IPS DF 6.9 (cell line): ENCODE measurements at regions not wholly inside any gene's neighbourhood (a gene's known extent, or its start where the extent isn't known, plus 50 kb on each side); places are given as distances from the start of the nearest gene placed in this dataset.

ENCODE experiments used
- DNase-seq: peaks from one replicate; pipeline ENCODE4 v3.0.0-alpha.2; 2013; ENCODE audit warnings: low read depth, low spot score
- H3K27ac ChIP-seq: one replicate; pipeline ENCODE4 v1.5.1; 2013; ENCODE audit warnings: low read length, control low read depth
- H3K27me3 ChIP-seq: 2 replicates; pipeline ENCODE4 v1.6.1; 2013; ENCODE audit warnings: mild to moderate bottlenecking, low read length; ENCODE audit not compliant: control insufficient read depth, insufficient read depth
- H3K36me3 ChIP-seq: 2 replicates; pipeline ENCODE4 v1.6.1; 2013; ENCODE audit warnings: low read length; ENCODE audit not compliant: control insufficient read depth, insufficient read depth
- H3K4me1 ChIP-seq: 2 replicates; pipeline ENCODE4 v1.6.1; 2013; ENCODE audit warnings: low read length; ENCODE audit not compliant: control insufficient read depth, insufficient read depth
- H3K4me3 ChIP-seq: 2 replicates; pipeline ENCODE4 v1.5.1; 2013; ENCODE audit warnings: mild to moderate bottlenecking, low read length
- H3K9me3 ChIP-seq: 2 replicates; pipeline ENCODE4 v1.6.1; 2013; ENCODE audit warnings: low read length, inconsistent platforms; ENCODE audit not compliant: control insufficient read depth, insufficient read depth
- WGBS: extraction: QIAGEN DNeasy Blood & Tissue Kit; methylation state at CpG from one replicate; pipeline ENCODE4 v1.1.7; 2013; ENCODE audit warnings: mixed read lengths, missing lambda C conversion rate; ENCODE audit not compliant: insufficient read length, insufficient coverage; 5-methylcytosine and 5-hydroxymethylcytosine counted together

DNA sequence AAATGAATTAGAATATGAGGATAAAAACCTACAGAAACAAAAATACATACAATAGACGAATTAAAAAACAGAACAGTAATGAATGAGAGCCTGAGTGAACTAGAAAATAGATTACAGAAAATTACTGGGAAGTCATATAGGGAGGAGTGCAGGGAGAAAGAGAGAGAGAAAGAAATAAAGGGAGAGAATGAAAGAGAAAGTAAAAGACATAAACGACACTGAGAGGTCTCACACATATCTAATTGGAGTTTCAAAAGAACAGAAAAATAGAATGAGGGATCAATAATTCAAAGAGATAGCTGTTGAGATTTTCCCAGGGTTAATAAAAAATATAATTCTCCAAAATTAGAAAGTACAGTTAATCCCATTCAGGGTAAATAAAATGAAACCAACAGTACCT lies 156.4 kb upstream of the FTMT start:
- WGBS, result no CpG with 5 or more reads among the region's 2 CpGs
- Histone ChIP-seq H3K36me3 (no peaks in the 10 kb centered on the region), H3K27ac (no peak overlapping the region), H3K4me1 (peaks cover 1% of the 10 kb centered on the region; the same call in 1 of the 2 replicates), H3K9me3 (no peaks in the 10 kb centered on the region), H3K27me3 (no peaks in the 10 kb centered on the region), H3K4me3 (no peak overlapping the region)
- DNase-seq, result no peak

DNA sequence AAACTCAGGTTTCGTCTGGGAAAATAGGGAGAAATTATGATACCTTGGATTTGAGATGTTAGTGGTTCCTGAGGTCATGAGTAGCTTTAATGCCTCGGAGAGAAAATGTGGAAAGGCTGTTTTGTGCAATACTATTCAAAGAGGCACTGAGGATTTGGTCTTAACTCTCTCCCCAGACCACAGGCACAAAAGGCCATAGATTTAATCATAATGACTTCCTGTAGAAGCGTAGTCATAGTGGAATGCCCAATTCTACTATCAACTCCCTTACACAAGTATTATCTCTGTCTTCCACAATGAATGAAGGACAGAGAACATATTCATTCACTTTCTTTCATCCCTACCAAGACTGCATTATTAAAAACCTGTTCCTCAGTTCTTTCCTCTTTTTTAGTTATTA lies 153.0 kb upstream of the FTMT start:
- Histone ChIP-seq H3K27me3 (no peaks in the 10 kb centered on the region), H3K36me3 (no peaks in the 10 kb centered on the region), H3K4me3 (no peak overlapping the region), H3K27ac (no peak overlapping the region), H3K4me1 (no peaks in the 10 kb centered on the region; the same call in 1 of the 2 replicates), H3K9me3 (no peaks in the 10 kb centered on the region)
- DNase-seq, result no peak
- no CpG with 5 or more reads among the region's 3 CpGs for WGBS

DNA sequence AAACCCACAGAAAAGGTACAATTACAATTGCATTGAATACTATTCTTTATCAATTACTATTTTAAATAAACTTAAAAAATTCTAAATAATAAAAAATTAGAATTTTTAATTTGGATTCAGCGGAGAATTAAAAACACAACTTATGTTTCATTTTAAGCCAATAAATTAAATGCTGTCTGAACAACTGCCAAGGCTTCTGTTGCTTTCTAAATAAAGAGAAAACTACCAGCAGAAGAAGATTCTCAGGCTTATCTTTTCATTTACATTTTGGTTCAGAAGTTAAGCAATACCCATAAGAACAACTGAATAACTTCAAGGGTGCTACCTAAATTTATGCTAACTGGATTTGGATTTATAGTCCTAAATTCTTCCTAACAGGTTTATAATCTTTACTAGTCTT lies 150.0 kb upstream of the FTMT start:
- Histone ChIP-seq H3K4me3 (no peak overlapping the region), H3K9me3 (no peaks in the 10 kb centered on the region), H3K36me3 (no peaks in the 10 kb centered on the region), H3K27ac (no peak overlapping the region), H3K4me1 (no peaks in the 10 kb centered on the region), H3K27me3 (no peaks in the 10 kb centered on the region)
- no peak for DNase-seq
- no CpG with 5 or more reads among the region's 1 CpG for WGBS

DNA sequence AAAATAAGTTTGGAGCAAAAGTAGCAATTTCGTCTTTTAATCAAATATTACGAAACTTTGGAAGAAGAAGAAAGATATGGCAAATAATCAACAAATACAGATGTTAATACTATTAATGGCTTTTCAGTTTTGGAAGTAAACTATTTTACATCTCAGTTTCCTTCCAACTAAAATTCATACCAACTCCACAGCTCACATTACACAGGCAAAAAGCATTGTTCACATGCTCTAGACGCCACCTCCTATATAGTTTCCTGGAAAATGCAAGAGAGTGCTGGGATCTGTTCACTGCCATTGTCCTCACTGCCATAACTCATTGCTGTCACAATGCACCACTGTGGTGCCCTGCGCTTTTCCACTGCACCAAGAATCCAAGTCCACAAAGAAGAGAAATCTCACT lies 149.0 kb upstream of the FTMT start:
- Histone ChIP-seq H3K4me1 (no peaks in the 10 kb centered on the region), H3K4me3 (no peak overlapping the region), H3K9me3 (no peaks in the 10 kb centered on the region), H3K36me3 (no peaks in the 10 kb centered on the region), H3K27ac (no peak overlapping the region), H3K27me3 (no peaks in the 10 kb centered on the region)
- WGBS, result no CpG with 5 or more reads among the region's 4 CpGs
- no peak for DNase-seq

DNA sequence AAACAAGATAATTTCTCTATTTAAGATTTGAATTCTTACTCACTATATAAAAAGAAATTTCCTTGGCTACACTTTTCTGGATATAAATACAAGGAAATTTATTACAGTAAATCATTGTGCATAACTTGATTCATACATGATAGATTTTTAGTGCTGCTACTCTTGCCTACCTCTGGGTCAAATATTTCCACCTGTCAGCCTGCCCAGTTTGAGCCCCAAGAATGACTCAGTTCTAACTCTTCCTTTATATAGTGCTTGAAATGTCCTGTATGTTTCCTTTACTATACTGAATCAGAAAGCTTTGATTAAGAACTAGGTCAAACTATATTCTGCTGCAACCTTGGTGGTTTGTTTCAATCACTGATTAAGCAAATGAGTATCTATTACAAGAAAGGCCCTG lies 147.4 kb upstream of the FTMT start:
- no peaks in the 10 kb centered on the region for H3K4me1 ChIP-seq
- DNase-seq, result no peak
- no peak overlapping the region for H3K4me3 ChIP-seq
- no peaks in the 10 kb centered on the region for H3K27me3 ChIP-seq
- H3K27ac ChIP-seq, result no peak overlapping the region
- H3K9me3 ChIP-seq, result no peaks in the 10 kb centered on the region
- no peaks in the 10 kb centered on the region for H3K36me3 ChIP-seq

DNA sequence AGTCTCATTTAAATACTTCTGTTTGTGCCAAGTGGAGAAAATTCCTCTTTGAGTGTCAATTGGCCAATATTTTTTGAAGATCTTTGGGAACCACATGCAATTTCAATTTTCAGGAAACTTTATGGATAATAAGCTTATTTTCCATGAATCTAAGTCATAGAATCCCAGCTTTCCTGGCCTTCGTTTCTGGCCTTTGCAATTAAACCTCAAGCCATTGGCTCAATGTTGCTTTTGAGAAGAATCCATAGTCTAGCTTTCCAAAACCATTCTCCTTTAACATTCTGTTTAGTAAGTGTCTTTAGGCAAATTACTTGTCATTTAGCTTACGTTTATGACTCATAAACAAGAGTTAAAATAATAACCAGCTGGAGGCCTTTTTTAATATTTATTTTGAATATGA lies 145.0 kb upstream of the FTMT start:
- no CpG with 5 or more reads among the region's 2 CpGs for WGBS

DNA sequence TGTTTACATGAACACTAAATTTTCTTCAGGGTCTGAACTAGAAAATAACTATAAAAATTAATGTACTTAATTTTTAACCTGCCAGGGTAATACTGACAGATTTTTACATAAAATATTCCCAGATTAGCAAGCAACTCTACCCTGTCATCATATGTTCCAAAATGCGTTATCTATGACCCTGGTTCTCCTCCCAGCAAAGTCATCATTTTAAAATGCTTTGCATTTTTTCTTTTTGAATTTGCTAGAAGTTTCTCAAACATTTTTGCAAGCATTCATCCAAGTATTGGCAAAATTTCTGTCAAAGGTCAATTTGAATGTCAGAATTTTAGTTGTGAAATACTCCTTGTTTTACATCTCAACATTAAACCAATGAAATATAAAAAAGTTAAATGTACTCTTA lies 144.5 kb upstream of the FTMT start:
- DNase-seq, result no peak
- Histone ChIP-seq H3K36me3 (no peaks in the 10 kb centered on the region), H3K4me1 (no peaks in the 10 kb centered on the region), H3K27me3 (no peaks in the 10 kb centered on the region), H3K27ac (no peak overlapping the region), H3K4me3 (no peak overlapping the region), H3K9me3 (no peaks in the 10 kb centered on the region)
- WGBS, result no CpG with 5 or more reads among the region's 1 CpG

More for the DNA sequence above, 145.0 kb upstream of the FTMT start:
- no peaks in the 10 kb centered on the region for H3K9me3 ChIP-seq
- H3K36me3 ChIP-seq, result no peaks in the 10 kb centered on the region
- H3K27ac ChIP-seq, result no peak overlapping the region
- no peak overlapping the region for H3K4me3 ChIP-seq
- H3K27me3 ChIP-seq, result no peaks in the 10 kb centered on the region
- DNase-seq, result no peak
- H3K4me1 ChIP-seq, result no peaks in the 10 kb centered on the region

DNA sequence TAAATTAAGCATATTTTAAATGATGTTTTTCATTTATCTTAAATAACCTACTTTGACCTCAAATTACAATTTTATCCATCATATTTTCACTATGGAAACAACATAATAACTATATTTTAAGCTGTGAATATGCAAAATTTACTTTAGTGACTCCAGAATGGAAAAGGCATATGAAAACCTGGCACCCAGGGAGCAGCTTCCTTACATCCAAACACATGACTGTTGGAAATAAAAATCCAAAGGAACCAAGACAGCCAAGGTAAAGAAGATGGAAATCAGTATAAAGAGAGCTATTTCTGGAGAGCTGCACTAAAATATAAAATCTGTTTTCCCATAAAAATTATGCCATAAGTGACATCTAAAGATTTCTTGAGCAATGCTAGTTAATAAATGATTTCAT lies 140.3 kb upstream of the FTMT start:
- Histone ChIP-seq H3K4me3 (no peak overlapping the region), H3K27ac (no peak overlapping the region), H3K27me3 (no peaks in the 10 kb centered on the region), H3K9me3 (no peaks in the 10 kb centered on the region), H3K36me3 (no peaks in the 10 kb centered on the region), H3K4me1 (no peaks in the 10 kb centered on the region)
- no peak for DNase-seq

DNA sequence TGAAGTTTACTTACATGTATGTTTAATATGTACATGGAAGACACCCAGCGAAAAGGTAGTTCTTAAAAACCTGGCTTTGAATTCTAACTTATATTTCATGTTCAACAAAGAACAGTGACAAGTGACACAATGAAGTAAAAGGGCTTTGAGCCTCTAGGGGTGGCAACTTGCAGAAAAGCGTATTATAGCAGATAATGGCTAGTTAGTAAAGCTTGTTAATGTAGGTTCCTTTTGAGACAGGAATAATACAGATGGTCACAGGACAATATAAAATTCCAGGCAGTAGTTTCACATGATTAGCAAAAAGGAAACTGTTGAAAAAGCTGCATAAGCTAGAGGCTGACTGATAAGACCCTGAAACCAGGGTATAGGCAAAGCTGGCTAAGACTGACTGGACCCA lies 132.4 kb upstream of the FTMT start:
- no peaks in the 10 kb centered on the region for H3K27me3 ChIP-seq
- no peaks in the 10 kb centered on the region for H3K9me3 ChIP-seq
- H3K36me3 ChIP-seq, result no peaks in the 10 kb centered on the region
- WGBS, result no CpG with 5 or more reads among the region's 2 CpGs
- H3K4me1 ChIP-seq, result no peaks in the 10 kb centered on the region
- no peak overlapping the region for H3K4me3 ChIP-seq
- no peak overlapping the region for H3K27ac ChIP-seq
- DNase-seq, result no peak

DNA sequence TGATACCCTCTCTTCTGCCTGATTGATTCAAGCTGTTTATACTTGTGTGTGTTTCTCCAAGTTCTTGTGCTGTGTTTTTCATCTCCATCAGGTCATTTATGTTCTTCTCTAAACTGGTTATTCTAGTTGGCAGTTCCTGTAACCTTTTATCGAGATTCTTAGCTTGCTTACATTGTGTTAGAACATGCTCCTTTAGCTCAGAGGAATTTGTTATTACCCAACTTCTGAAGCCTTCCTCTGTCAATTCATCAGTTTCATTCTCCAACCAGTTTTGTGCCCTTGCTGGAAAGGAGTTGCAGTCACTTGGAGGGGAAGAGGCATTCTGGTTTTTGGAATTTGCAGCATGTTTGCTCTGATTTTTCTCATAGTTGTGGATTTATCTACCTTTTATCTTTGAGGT lies 126.2 kb upstream of the FTMT start:
- H3K27me3 ChIP-seq, result no peaks in the 10 kb centered on the region
- no peaks in the 10 kb centered on the region for H3K4me1 ChIP-seq
- no peaks in the 10 kb centered on the region for H3K36me3 ChIP-seq
- WGBS, result no CpG with 5 or more reads among the region's 1 CpG
- H3K27ac ChIP-seq, result no peak overlapping the region
- no peak for DNase-seq
- no peaks in the 10 kb centered on the region for H3K9me3 ChIP-seq
- H3K4me3 ChIP-seq, result no peak overlapping the region

DNA sequence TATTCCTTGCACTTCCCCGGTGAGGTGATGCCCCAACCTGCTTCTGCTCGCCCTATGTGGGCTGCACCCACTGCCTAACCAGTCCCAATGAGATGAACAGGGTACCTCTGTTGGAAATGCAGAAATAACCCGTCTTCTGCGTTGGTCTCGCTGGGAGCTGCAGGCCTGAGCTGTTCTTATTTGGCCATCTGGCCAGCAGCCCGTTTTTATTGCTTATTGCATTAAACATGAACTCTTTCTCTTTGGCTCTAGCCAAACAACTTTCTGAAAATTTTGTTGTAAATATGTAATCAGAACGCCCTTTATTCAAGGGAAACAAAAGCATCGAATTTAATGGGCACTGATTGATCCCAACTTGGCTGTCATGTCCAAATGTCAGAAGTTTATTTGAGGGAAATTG lies 124.7 kb upstream of the FTMT start:
- no peak overlapping the region for H3K4me3 ChIP-seq
- DNase-seq, result no peak
- H3K27me3 ChIP-seq, result no peaks in the 10 kb centered on the region
- H3K27ac ChIP-seq, result no peak overlapping the region
- WGBS, result no CpG with 5 or more reads among the region's 8 CpGs
- H3K9me3 ChIP-seq, result no peaks in the 10 kb centered on the region
- H3K36me3 ChIP-seq, result no peaks in the 10 kb centered on the region
- H3K4me1 ChIP-seq, result no peaks in the 10 kb centered on the region
